HS-5 (cell line): ENCODE measurements at regions not wholly inside any gene's neighbourhood (a gene's known extent, or its start where the extent isn't known, plus 50 kb on each side); places are given as distances from the start of the nearest gene placed in this dataset.
A peak's percentile ranks its signal among the peaks of the same experiment; 100 is the strongest.

Source experiments
- DNase-seq: peaks from one replicate; pipeline ENCODE4 v3.0.0-alpha.2; 2012; ENCODE audit warnings: low read depth

DNA sequence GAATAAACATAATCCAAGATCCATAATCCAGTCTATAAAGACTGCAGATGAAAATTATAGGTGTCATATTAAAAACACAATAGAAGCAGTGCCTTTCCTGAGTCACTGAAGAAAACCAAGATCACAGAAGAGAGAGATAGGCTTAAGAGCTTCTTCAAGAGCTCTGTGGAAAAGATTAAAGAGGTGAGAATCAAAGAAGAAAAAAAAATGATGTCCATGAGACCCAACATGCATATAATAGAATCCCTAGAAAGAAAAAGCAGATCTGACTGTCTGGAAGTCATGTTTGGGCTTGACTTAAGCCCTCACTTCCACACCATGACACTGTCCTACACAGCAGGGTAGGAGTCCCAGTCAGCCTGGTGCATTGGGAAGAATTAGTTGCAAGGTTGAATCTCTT lies 205.6 kb upstream of the PROK2 start:
- no peak for DNase-seq

DNA sequence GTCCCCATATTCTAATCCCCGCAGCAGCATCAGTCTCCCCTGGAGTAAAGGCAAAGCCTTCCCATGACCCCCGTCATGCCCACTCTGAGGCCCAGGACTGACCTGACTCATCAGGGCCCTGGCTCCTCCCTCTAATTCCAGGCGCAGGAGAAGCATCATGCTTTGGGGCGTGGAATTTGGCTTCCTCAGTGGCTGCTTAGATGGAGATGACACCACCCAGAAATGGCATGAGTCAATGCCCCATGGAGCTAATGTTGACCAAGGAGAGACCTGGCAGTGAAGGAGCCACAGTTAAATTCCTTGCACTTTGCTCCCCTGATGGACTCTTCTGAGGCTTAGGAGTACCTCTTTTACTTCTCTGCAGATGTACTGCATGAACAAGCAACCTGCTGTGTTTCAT lies 204.2 kb upstream of the PROK2 start:
- DNase-seq = peak; percentile 47

DNA sequence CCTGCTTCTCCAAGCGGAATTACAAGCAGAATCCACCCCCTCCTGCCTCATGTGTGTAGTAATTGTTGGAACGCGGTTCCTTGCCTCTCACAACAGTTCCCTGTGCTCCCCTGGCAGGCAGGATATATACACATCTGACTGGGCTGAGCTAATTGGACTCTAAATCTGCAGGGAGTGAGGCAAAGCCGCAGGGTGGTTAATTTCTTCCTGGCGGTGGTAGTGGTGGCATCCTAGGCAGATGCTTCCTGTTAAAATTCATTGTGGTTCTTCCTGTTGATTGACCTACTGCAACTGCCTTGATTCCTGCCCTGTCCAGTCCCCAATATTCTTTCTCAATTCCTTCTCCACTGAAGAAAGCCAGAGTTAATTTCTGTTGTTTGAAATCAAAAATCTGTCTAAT lies 202.9 kb upstream of the PROK2 start:
- no peak for DNase-seq

DNA sequence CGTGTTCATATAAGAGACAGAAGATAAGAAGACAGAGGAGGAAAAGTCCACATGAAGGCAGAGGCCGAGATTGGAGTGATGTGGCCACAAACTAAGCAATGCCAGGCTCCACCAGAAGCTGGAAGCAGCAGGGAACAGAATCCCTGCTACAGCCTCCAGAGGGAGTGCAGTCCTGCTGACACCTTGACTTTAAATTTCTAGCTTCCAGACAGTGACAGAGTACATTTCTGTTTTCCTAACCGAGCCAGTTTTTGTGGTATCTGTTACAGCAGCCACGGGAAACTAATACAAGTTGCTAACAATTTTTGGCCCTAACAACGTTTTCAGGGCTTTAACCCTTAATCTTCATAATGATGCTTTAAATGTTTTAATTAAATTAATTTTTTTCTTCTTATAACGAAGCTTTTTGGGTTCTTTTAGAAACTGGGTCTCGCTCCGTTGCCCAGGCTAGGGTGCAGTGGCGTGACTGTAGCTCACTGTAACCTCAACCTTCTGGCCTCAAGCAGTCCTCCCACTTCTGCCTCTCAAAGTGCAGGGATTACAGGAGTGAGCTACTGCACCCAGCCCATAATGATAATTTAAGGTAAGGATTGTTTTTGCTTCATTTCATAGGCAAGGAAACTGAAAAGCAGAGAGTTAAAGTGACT lies 202.3 kb upstream of the PROK2 start:
- DNase-seq = no peak

DNA sequence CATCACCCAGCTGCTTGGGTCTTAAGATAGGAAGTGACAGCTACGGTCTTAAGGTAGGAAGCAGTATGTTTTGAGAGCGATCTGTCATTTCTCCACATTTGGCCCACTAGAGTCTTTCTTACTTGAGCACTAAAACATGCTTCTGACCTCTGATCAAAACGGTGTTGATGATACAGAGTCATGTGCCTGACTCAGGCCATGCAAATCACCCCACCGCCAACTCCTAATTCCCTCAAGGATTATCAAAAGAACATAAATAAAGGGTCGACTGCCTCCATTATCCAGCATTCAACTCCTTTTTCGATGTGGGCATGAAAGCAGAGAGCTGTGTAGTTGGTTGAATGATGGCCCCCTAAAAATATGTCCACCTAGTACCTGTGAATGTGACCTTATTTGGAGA lies 201.7 kb upstream of the PROK2 start:
- DNase-seq = no peak

DNA sequence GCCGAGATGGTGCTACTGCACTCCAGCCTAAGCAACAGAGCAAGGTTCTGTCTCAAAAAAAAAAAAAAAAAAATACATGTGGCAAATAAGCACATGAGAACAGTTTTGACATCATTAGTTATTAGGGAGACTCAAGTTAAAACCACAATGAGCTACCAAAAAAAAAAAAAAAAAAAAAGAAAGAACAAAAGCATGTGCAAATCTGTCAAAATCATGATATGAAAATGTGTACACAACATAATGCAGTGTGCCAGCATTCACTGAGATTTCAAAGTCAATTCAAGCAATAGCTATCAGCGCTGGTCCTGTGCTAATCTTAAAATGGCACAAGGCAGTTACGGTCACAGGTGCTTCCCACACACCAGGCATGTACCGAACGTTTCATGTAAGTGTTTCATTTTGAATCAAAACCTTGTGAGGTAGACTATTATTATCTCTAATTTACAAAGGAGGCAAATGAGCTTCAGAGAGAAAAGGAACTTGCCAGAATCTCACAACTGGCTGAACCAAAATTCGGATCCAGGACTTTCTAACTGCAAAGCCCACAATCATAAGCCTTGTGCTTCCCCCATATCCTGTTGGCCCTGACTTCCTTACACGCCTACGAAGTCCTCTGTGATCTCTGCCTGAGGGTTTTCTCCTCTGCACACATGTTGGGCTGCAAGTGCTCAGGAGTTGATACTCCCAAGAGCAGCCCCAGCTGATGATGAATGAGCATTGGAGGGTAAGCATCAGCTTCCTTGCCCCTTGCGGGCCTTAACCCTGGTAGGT lies 200.1 kb upstream of the PROK2 start:
- no peak for DNase-seq

DNA sequence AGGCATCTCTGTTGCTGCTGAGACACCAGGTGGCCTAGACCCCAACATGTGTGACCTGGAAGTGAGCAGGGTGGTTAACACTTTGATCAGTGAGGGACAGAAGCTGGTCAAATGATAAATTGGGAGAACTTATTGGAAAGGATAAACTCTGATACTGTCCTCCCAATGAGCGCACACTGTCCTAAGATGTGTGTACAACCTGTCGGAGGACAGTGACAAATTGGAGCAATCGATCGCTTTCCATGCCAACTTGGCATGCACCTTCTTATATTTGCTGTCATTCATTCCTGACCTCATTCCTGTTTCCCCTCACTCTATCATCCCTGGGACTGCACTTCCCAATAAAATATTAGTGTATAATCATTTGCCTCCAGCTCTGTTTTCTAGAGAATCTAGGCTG lies 198.7 kb upstream of the PROK2 start:
- DNase-seq = no peak

DNA sequence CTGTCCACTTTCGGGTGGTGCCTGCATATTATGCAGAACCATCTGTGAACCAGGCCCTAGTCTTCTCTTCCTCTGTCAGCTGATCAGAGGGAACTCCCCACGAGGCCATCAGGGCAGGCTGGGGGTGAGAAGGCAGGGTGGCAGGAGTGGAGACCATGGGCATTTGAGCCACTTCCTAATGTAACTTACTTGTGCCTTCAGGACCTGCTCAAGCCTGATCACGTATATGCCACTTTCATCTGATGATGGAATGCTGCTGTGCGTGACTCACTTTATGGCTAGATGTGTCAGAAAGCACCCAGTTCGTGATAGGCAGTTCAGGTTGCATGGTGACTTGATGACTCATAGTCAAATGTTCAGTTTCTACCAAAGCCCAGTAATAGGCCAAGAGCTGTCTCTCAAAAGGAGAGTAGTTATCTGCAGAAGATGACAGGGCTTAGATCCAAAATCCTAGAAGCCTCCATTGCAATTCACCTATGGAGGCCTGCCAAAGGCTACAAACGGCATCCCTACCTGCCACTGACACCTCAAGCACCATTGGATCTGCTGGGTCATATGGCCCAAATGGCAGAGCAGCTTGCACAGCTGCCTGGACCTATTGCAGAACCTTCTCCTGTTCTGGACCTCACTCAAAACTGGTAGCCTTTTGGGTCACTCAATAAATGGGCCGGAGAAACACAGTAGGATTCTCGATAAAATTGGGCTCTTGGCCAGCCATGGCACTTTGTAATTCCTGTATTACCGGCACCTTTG lies 197.7 kb upstream of the PROK2 start:
- peak; percentile 89 for DNase-seq

DNA sequence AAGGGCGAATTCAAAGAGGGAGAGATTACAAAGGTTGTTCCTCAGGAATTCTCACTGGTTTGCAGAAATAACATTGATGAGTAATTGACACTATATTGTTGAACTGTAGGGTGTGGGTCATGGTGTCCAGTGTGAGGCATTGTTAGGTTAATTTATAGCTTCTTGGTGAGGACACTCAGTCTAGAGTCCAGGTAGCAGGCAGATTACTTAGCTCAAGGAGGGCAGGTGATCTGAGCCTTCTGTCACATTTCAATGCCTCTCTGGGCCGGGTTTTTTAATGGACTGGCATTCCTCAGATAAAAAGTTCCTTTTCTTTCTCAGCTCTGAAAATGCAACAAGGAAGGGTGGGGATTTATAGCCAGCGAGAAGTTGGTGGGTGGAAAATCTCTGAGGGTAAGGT lies 194.2 kb upstream of the PROK2 start:
- DNase-seq = no peak

DNA sequence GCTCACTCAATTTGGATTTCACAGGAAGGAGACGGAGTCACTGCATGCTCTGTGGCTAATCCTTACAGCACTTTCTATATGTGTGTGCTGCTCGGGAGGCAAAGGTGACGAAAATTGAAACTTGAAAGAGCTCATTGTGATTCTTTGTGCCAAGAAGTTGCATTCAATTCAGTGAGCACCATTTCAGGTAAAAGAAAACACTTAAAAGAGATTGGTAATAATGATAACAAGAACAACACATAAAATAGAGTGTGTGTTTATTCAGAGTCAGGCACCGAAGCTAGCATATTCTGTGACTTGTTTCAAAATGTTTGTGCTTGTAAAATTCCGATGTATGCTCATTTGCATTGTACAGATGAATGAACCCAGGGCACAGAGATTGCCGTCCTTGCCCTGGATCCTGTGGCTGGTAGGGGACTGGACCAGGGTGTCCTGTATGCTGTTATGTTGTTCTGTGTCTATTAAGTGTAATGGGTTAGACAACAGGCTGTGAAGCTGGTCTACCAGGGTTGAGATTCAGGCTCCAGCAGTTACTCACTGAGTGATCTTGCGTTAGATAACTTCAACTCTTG lies 193.3 kb upstream of the PROK2 start:
- no peak for DNase-seq

DNA sequence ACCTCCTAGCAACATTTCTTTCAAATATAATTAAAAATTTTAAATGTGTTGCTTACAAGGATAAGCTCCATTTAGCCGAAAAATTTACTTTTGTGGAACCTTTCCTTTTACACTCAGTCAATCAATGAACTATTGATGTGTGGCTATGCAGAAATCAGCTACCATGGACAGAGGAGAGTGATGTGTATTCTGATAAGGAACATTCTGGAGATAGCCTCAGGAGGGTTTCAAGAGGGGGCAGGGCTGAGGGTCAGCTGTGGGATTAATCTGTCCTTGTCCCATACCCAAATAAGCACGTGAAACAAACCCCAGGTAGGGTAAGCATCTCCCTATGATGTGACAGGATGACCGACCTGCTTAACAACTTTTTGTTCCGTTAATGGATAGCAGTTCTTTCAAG lies 192.6 kb upstream of the PROK2 start:
- DNase-seq = no peak

DNA sequence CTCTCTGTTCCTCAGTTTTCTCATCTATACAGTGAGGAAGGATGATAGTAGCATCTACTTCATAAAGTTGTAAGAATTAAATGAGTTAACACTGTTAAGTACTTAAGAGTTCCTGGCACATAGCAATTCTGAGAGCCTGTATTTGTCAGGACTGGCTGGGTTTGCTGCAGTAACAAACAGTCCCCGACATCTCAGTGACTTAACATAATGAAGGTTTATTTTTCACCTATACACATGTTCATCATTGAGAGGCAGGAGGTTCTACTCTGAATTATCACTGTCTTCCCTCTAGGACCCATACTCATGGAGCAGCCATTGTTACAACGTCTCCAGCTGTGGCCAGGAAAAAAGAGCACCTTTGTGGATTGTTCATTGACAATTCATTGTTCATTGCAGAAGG lies 190.6 kb upstream of the PROK2 start:
- no peak for DNase-seq

DNA sequence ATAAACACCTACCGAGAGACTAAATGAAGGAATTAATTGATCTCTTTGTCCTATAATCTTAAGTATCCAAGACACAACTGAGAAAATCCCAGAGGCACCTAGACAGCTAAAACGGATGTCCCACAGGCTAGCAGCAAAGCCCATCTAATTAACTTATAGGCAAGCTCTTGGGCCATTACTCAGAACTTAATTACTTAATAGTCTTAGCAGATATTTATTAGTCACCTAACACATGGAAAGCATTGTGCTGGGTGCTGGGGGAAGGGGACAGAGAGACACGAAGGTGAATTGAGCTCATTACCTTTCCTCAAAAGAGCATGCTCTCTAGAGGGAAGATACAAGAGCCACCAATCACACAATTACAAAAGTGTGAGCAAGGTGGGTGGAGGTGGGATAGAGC lies 189.8 kb upstream of the PROK2 start:
- DNase-seq = no peak

DNA sequence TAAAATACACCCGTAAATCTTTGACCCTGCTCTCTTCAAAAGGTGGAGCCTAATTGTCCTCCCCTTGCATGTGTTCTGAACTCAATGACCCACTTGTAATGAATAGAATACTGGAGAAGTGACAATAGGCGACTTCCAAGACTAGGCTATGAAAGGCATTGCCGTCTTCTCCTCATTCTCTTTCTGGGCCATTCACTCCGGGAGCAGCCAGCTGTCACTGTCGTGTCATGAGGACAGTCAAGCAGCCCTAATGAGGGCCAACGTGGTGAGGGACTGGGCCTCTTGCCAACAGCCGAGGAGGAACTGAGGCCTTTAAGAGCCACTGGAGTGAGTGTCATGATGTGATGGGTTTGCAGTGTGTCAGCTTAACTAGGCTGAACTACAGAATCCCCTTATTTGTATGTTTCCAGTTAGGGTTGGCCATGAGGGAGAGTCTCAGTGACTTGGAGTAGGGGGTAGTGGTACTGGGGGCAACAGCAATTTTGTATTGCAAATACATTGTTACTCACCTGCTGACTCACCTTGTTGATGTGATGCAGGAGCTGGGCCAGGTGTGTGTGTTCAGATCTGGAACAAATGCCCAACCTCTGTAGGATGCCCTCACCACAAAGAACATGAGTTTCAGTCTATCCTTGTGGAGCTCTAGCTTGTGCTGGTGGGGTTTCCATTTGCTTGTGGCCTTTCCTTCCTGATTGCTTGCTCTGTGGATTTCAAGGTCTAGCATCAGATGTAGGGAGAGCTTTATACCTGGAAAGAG lies 188.5 kb upstream of the PROK2 start:
- DNase-seq = no peak

DNA sequence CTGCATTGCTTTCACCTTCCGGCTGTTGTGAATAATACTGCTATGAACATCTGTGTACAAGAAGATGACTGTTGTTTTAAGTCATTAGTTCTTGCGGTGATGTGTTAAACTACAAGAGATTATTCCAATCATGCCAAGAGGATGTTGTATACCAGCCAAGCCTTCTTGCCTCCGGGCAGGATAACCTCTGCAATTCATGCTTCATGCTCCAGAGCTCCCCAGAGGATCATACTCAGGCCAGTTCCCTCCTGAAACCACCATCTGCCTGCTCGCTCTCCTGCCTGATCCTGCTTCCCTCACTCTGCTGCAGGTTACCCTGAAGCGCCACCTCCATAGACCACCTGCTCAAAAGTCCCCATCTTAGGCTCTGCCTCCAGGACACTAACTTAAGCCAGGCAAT lies 187.1 kb upstream of the PROK2 start:
- no peak for DNase-seq

DNA sequence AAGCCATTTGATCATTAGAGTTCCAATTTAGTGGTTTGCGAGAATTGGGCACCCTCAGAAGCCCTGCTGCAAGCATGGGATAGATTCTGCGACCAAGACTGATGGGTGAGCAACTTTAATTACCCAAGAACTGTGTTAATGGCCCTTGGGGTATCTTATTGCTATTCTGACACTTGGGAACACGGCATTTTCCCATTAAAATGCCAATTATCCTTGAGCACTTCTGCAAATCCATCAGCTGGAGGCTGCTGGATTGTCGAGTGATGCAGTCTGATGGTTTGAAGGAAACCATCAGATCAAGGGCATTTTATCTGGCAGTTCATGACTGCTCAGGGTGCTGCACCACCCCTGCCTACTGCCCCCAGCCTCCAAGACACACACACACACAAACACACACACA lies 183.6 kb upstream of the PROK2 start:
- DNase-seq = no peak

DNA sequence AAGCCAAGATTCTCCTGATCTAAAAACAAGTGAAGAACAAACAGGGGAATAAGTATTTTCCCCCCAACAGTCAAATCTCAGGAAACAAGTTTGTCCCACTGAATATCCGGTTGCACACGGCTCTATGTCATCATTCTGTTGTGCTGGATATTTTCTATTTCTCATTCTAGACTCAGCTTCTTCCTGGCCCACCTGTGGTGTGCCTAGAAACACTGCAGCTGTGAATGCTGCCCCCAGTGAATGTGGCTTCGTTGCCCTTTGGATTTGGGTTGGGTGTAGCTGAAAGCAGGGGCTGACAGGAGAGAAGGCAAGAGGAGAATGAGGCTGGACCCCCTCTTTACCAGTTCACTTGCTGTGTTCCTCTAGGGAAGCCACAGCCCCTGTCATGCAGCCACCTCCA lies 181.2 kb upstream of the PROK2 start:
- DNase-seq = no peak

DNA sequence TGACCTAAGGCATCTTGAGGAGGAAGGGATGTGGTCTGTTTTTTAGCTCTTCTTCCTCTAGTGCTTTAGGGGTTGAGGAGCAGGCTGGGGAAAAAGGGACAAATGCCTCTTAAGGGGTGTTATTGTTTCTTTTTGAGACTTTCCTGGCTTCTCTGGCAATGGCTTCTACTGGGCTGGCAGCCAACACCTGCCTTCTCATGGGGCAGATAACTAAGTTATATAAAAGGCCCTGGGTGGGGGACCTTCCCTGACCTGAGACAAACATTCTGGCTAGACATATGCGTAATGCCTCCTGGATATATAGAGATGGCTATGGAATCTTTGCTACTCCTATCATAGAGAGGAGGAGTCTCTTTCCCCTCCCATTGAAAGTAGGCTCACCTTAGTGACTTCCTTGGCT lies 179.2 kb upstream of the PROK2 start:
- DNase-seq = no peak

DNA sequence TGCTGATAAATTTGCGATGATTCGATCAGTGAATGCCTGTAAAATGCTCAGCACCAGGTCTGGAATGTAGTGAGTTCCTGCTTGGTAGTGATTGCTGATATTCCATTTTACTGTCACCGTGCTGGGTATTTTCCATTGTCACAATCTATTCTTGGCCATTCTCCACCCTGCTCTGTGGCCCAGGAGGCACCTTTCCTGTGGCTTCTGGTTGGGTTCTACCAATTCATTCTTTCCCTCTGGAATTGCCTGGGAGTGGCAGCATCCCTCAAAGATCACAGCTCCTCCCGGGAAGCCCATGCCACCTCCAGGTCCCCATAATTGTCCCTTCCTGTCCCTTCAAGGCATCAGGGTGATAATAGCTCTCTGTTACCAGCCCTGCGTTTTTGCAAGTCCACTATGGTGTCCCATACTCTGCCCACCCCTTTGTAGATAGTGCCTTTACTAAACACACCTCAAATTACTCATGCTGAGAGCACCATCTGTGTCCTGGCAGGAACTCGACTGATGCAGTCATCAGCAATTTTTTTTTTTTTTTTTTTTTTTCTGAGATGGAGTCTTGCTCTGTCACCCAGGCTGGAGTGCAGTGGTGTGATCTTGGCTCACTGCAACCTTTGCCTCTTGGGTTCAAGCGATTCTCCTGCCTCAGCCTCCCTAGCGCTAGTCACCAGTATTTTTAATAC lies 177.8 kb upstream of the PROK2 start:
- DNase-seq = no peak

DNA sequence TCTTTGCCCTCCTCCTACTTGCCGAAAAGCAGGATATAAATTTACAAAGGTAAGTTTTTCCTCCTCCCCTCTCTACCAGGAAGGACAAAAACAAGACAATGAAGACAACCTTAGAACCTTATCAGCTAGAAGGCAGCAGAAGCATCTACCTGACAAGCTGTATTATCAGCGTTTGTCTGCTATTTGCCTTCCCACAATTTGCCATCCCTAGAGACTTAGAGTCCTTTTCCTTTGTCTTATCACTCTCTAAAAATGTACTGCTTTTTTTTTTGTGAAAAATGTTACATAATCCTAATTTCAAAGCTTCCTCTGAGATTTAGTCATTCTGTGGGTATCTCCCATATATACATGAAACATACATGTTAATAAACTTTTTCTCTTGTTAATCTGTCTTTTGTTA lies 176.9 kb upstream of the PROK2 start:
- no peak for DNase-seq

DNA sequence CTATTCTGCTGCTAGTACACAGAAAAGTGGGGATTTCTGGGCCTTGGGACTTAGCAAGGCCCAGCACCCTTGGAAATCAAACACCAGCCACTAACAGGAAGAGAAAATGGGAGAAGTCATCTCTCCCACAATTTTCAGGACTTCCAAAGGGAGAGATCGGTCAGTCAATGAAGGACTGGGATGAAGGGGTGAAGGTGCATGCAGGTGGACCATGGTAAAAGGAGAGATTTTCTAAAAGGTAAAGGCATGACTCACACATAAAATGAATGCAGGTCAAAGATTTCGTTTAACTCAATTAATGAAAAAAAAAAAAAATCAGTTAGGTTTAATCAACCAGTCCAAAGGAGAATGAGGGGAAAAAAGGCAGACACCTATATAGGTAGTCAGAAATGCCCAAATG lies 176.4 kb upstream of the PROK2 start:
- DNase-seq = no peak

DNA sequence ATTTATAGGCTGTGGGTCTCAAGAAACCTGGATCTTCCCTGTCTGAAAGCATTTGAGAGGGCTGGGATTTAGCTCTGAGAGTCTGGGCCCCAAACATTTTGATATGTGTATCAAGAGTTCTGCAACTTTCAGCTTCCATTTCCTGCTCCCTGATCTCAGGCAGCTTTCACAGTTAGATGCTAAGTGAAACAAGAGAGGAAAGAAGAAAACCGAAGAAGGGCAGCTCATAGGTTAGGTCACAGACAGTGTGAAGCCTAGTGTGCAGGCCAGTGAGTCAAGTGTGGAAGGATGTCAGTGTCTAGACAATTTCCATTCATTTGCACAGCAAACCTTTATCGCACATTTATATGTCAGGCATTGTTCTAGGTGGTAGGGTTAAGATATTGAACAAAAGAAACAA lies 173.6 kb upstream of the PROK2 start:
- no peak for DNase-seq
